IPS DF 19.7 (cell line): ENCODE measurements at regions not wholly inside any gene's neighbourhood (a gene's known extent, or its start where the extent isn't known, plus 50 kb on each side); places are given as distances from the start of the nearest gene placed in this dataset.
A peak's percentile ranks its signal among the peaks of the same experiment; 100 is the strongest.
"Not testable (repeated sequence)": the region's sequence is repeated elsewhere in the genome, so short reads cannot be mapped to it uniquely, and the experiment has no call there.

Source experiments
- DNase-seq: peaks from one replicate; pipeline ENCODE4 v3.0.0-alpha.2; 2013; ENCODE audit warnings: low read depth, low spot score

GRCh38 chr5:110242950-110243349 is 483.5 kb downstream of the TMEM232 start:
- DNase-seq, result no peak

GRCh38 chr5:110248921-110249320 is 477.6 kb downstream of the TMEM232 start:
- no peak for DNase-seq

- no peak for DNase-seq
Observed at GRCh38 chr5:110250355-110250754, 476.1 kb downstream of the TMEM232 start.

- DNase-seq, result no peak
Observed at GRCh38 chr5:110250755-110251154, 475.7 kb downstream of the TMEM232 start.

- no peak for DNase-seq
Observed at GRCh38 chr5:110251366-110251765, 475.1 kb downstream of the TMEM232 start.

GRCh38 chr5:110255194-110255593 is 471.3 kb downstream of the TMEM232 start:
- DNase-seq, result peak; percentile 5

GRCh38 chr5:110256298-110256697 is 470.2 kb downstream of the TMEM232 start:
- no peak for DNase-seq

- DNase-seq, result no peak
Observed at GRCh38 chr5:110257971-110258370, 468.5 kb downstream of the TMEM232 start.

GRCh38 chr5:110258460-110259216 is 467.8 kb downstream of the TMEM232 start:
- DNase-seq, result no peak

- DNase-seq, result no peak
Observed at GRCh38 chr5:110262749-110263148, 463.7 kb downstream of the TMEM232 start.

- no peak for DNase-seq
Observed at GRCh38 chr5:110264661-110265060, 461.8 kb downstream of the TMEM232 start.

- DNase-seq, result no peak
Observed at GRCh38 chr5:110265162-110265561, 461.3 kb downstream of the TMEM232 start.

GRCh38 chr5:110267714-110268113 is 458.8 kb downstream of the TMEM232 start:
- no peak for DNase-seq

- no peak for DNase-seq
Observed at GRCh38 chr5:110268283-110268682, 458.2 kb downstream of the TMEM232 start.

- no peak for DNase-seq
Observed at GRCh38 chr5:110268985-110269384, 457.5 kb downstream of the TMEM232 start.

- no peak for DNase-seq
Observed at GRCh38 chr5:110269478-110270142, 456.9 kb downstream of the TMEM232 start.

GRCh38 chr5:110275878-110276277 is 450.6 kb downstream of the TMEM232 start:
- no peak for DNase-seq

- not testable (repeated sequence) for DNase-seq
Observed at GRCh38 chr5:110278449-110278848, 448.0 kb downstream of the TMEM232 start.

- DNase-seq, result not testable (repeated sequence)
Observed at GRCh38 chr5:110284121-110284520, 442.4 kb downstream of the TMEM232 start.

- no peak for DNase-seq
Observed at GRCh38 chr5:110288766-110289511, 437.5 kb downstream of the TMEM232 start.

GRCh38 chr5:110289512-110289810 is 437.0 kb downstream of the TMEM232 start:
- DNase-seq, result no peak

- no peak for DNase-seq
Observed at GRCh38 chr5:110290542-110290941, 435.9 kb downstream of the TMEM232 start.

- DNase-seq, result no peak
Observed at GRCh38 chr5:110294281-110294680, 432.2 kb downstream of the TMEM232 start.
